OCI-LY7 (cell line): ENCODE measurements at regions not wholly inside any gene's neighbourhood (a gene's known extent, or its start where the extent isn't known, plus 50 kb on each side); places are given as distances from the start of the nearest gene placed in this dataset.

Experiments used
- BruUV-seq: library from RNA; stranded (reverse); fragments of 400-500 nt; replicated peaks from 2 replicates; lab custom pipeline; 2021; lab: Mats Ljungman, UMichigan
- CTCF ChIA-PET: fragments of 300-600 bp; sonication (Branson Sonifier 250); formaldehyde crosslinking; loops from one replicate; lab custom pipeline; 2022; ENCODE audit warnings: antibody characterized with exemption; ENCODE audit not compliant: unreplicated experiment; lab: Charles Lee
- POLR2A ChIA-PET: fragments of 300-600 bp; sonication (Branson Sonifier 250); formaldehyde crosslinking; loops from one replicate; lab custom pipeline; 2022; ENCODE audit warnings: antibody characterized with exemption; lab: Charles Lee
- DNase-seq: peaks from one replicate; pipeline ENCODE4 v3.0.0-alpha.2; 2015; ENCODE audit warnings: low spot score
- H2AFZ ChIP-seq: fragments of 200-600 bp; sonication (generic), shearing (Covaris generic); 2 replicates; pipeline ENCODE4 v1.6.1; 2014; ENCODE audit warnings: mild to moderate bottlenecking, antibody characterized with exemption, low read length, moderate library complexity
- H3K27ac ChIP-seq: fragments of 200-600 bp; sonication (generic); 2 replicates; pipeline ENCODE4 v1.5.1; 2014; ENCODE audit warnings: mixed run types, low read depth, mild to moderate bottlenecking, moderate library complexity, low read length, inconsistent platforms; ENCODE audit not compliant: poor library complexity, severe bottlenecking
- H3K36me3 ChIP-seq: fragments of 200-600 bp; sonication (generic); 2 replicates; pipeline ENCODE4 v1.6.1; 2014; ENCODE audit warnings: mild to moderate bottlenecking, antibody characterized with exemption, low read length, moderate library complexity, mixed read lengths; ENCODE audit not compliant: insufficient read depth
- H3K4me1 ChIP-seq: fragments of 200-600 bp; sonication (generic); 2 replicates; pipeline ENCODE4 v1.5.1; 2014; ENCODE audit warnings: mild to moderate bottlenecking, low read length; ENCODE audit not compliant: insufficient read depth, poor library complexity, severe bottlenecking
- H3K4me2 ChIP-seq: fragments of 200-600 bp; sonication (generic); 2 replicates; pipeline ENCODE4 v1.6.1; 2014; ENCODE audit warnings: mild to moderate bottlenecking, low read length
- H3K4me3 ChIP-seq: fragments of 200-600 bp; sonication (generic); 2 replicates; pipeline ENCODE4 v1.5.1; 2014; ENCODE audit warnings: mild to moderate bottlenecking, low read depth, low read length; ENCODE audit not compliant: poor library complexity, severe bottlenecking
- H3K79me2 ChIP-seq: fragments of 200-600 bp; sonication (generic); 2 replicates; pipeline ENCODE4 v1.6.1; 2016; ENCODE audit warnings: low read depth, mild to moderate bottlenecking, low read length, moderate library complexity, mixed read lengths; ENCODE audit not compliant: insufficient read depth
- H3K9me2 ChIP-seq: fragments of 200-600 bp; sonication (generic); 2 replicates; pipeline ENCODE4 v1.6.1; 2016; ENCODE audit warnings: mild to moderate bottlenecking, low read length, mixed read lengths; ENCODE audit not compliant: insufficient read depth
- H3K9me3 ChIP-seq: fragments of 200-600 bp; sonication (generic); 2 replicates; pipeline ENCODE4 v1.6.1; 2014; ENCODE audit warnings: mild to moderate bottlenecking, mixed run types, low read length, mixed read lengths
- H4K20me1 ChIP-seq: fragments of 200-600 bp; sonication (generic); 2 replicates; pipeline ENCODE4 v1.6.1; 2014; ENCODE audit warnings: mild to moderate bottlenecking, antibody characterized with exemption, low read length, moderate library complexity, mixed read lengths; ENCODE audit not compliant: insufficient read depth
- CTCF ChIP-seq: fragments of 200-600 bp; sonication (generic); conservative IDR thresholded peaks from 2 replicates; pipeline ENCODE4 v1.5.1; 2014; ENCODE audit warnings: mild to moderate bottlenecking, antibody characterized with exemption, low read length, moderate library complexity, mixed read lengths
- EZH2phosphoT487 ChIP-seq: fragments of 200-600 bp; sonication (generic); IDR thresholded peaks from 2 replicates; pipeline ENCODE4 v1.6.1; 2018; ENCODE audit warnings: low read depth, borderline replicate concordance, mild to moderate bottlenecking, mixed run types, antibody characterized with exemption, low read length, moderate library complexity, mixed read lengths
- intact Hi-C: fragments of 100-400 bp; cut with micrococcal nuclease; formaldehyde crosslinking; loops from one replicate; pipeline ENCODE4 v1.10.0; 2022; ENCODE audit not compliant: unreplicated experiment

- Histone ChIP-seq H3K9me2 (no peaks in the 10 kb centered on the region), H3K27ac (no peak overlapping the region), H3K4me1 (no peaks in the 10 kb centered on the region), H3K4me3 (no peak overlapping the region), H3K4me2 (no peak overlapping the region), H2AFZ (no peak overlapping the region), H3K79me2 (no peaks in the 10 kb centered on the region), H4K20me1 (no peaks in the 10 kb centered on the region), H3K9me3 (no peaks in the 10 kb centered on the region), H3K36me3 (no peaks in the 10 kb centered on the region)
- intact Hi-C loops = no loop called here
- ChIA-PET POLR2A (no interaction called here), CTCF (no interaction called here)
- BruUV-seq = no TSS peak
- DNase-seq = no peak
- no peak for TF ChIP-seq EZH2phosphoT487
- no peak for TF ChIP-seq CTCF
Observed at GRCh38 chr13:34413538-34414210, 528.4 kb upstream of the NBEA start.

GRCh38 chr13:34414616-34415015, 527.5 kb upstream of the NBEA start:
- Histone ChIP-seq H3K79me2 (no peaks in the 10 kb centered on the region), H4K20me1 (no peaks in the 10 kb centered on the region), H3K9me2 (no peaks in the 10 kb centered on the region), H3K27ac (no peak overlapping the region), H3K9me3 (no peaks in the 10 kb centered on the region), H3K36me3 (no peaks in the 10 kb centered on the region), H3K4me1 (no peaks in the 10 kb centered on the region), H3K4me3 (no peak overlapping the region), H2AFZ (no peak overlapping the region), H3K4me2 (no peak overlapping the region)
- POLR2A ChIA-PET = no interaction called here
- no TSS peak for BruUV-seq
- intact Hi-C loops = no loop called here
- no peak for TF ChIP-seq EZH2phosphoT487
- no peak for TF ChIP-seq CTCF
- DNase-seq = no peak
- CTCF ChIA-PET = no interaction called here

- ChIA-PET POLR2A (no interaction called here), CTCF (no interaction called here)
- Histone ChIP-seq H3K27ac (no peak overlapping the region), H3K9me3 (no peaks in the 10 kb centered on the region), H3K4me3 (no peak overlapping the region), H3K36me3 (no peaks in the 10 kb centered on the region), H3K9me2 (no peaks in the 10 kb centered on the region), H3K4me1 (no peaks in the 10 kb centered on the region), H3K79me2 (no peaks in the 10 kb centered on the region), H2AFZ (no peak overlapping the region), H3K4me2 (no peak overlapping the region), H4K20me1 (no peaks in the 10 kb centered on the region)
- DNase-seq = no peak
- intact Hi-C loops = no loop called here
- BruUV-seq = no TSS peak
- TF ChIP-seq EZH2phosphoT487 (no peak), CTCF (no peak)
Observed at GRCh38 chr13:34416971-34417380, 525.1 kb upstream of the NBEA start.
